Left lung (tissue), 4 donors: ENCODE measurements at regions not wholly inside any gene's neighbourhood (a gene's known extent, or its start where the extent isn't known, plus 50 kb on each side); places are given as distances from the start of the nearest gene placed in this dataset.

ENCODE experiments used
- ATAC-seq: fragments of 200-7000 bp; cut with Tn5 transposase; one replicate; pipeline ENCODE4 v1.9.1; 2020; ENCODE audit warnings: moderate library complexity
- DNase-seq, 4 donors: peaks; one replicate each; pipeline ENCODE4 v3.0.0-alpha.2; 2013 to 2020
- H3K27ac ChIP-seq, 2 donors: fragments of 200-600 bp; sonication (generic) in 1 of 2; one replicate each; pipeline versions ENCODE4 v1.5.0 to v1.8.0; 2020 to 2021
- H3K27me3 ChIP-seq, 2 donors: fragments of 200-600 bp; sonication (generic) in 1 of 2; one replicate each; pipeline versions ENCODE4 v1.5.0 to v1.8.0; 2020 to 2021
- H3K36me3 ChIP-seq, 2 donors: fragments of 200-600 bp; sonication (generic) in 1 of 2; one replicate each; pipeline versions ENCODE4 v1.5.0 to v1.8.0; 2020 to 2021
- H3K4me1 ChIP-seq, 2 donors: fragments of 200-600 bp; one replicate each; pipeline ENCODE4 v1.8.0; 2021
- H3K4me3 ChIP-seq, 2 donors: fragments of 200-600 bp; sonication (generic) in 1 of 2; one replicate each; pipeline versions ENCODE4 v1.5.0 to v1.8.0; 2020 to 2021; ENCODE audit warnings: mild to moderate bottlenecking in 1 of 2
- H3K9me3 ChIP-seq, 2 donors: fragments of 200-600 bp; sonication (generic) in 1 of 2; one replicate each; pipeline versions ENCODE4 v1.5.0 to v1.8.0; 2020 to 2021
- CTCF ChIP-seq, 2 donors: fragments of 200-600 bp; sonication (generic) in 1 of 2; IDR thresholded peaks; one replicate each; pipeline versions ENCODE4 v1.5.0 to v1.8.0; 2021; ENCODE audit warnings: antibody characterized with exemption in 2 of 2
- intact Hi-C, 2 donors: fragments of 100-400 bp; cut with DNase I; formaldehyde crosslinking; loops; one replicate each; pipeline versions ENCODE4 v1.11.2 to v1.14.2; 2022
- donor health status: DM: no; HTN: yes; CAD: no.
- donor health status: DM: no; HTN: no; CAD: no.

DNA sequence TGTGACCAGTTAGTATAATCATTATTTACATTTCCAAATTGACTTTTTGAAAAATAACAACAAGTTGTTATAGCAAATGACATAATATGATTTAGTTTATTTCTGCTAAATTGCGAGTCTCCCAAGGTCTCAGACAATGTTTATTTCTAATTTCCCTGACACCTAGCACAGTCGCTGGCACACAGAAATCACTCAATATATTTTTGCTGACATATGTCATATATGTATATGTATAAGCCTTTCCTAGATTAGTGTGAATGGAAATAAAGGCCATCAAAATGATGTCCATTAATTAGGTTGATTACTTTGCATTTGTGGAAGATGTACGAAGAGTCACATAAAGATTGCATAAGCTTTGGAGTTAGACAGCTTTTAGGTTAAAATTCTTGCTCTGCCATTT, 136.7 kb upstream of the CDH2 start:
- ATAC-seq = no peak

GRCh38 chr18:28288784-28289183, 111.9 kb upstream of the CDH2 start:
- intact Hi-C loops = no loop called here
- Histone ChIP-seq H3K9me3 (no peaks in the 10 kb centered on the region), H3K4me3 (no peak overlapping the region), H3K27me3 (no peaks in the 10 kb centered on the region), H3K27ac (no peak overlapping the region), H3K36me3 (no peaks in the 10 kb centered on the region), H3K4me1 (no peaks in the 10 kb centered on the region)
- no peak for ATAC-seq
- DNase-seq = no peak
- no peak for TF ChIP-seq CTCF (IDR thresholded peaks at IDR 0.05)

More for the DNA sequence above, 136.7 kb upstream of the CDH2 start:
- Histone ChIP-seq H3K4me3 (no peak overlapping the region), H3K27me3 (no peaks in the 10 kb centered on the region), H3K36me3 (no peaks in the 10 kb centered on the region), H3K27ac (no peak overlapping the region), H3K9me3 (no peaks in the 10 kb centered on the region), H3K4me1 (no peaks in the 10 kb centered on the region)
- no peak for DNase-seq
- intact Hi-C loops = no loop called here
- no peak for TF ChIP-seq CTCF (IDR thresholded peaks at IDR 0.05)

- no peak overlapping the region for H3K4me3 ChIP-seq
- ATAC-seq (no peak), DNase-seq (no peak)
- H3K4me1 ChIP-seq = no peaks in the 10 kb centered on the region
- H3K27ac ChIP-seq = no peak overlapping the region
- peaks cover 0 to under 1% of the 10 kb centered on the region in 2 donors for H3K9me3 ChIP-seq
- H3K27me3 ChIP-seq = no peaks in the 10 kb centered on the region
- no peaks in the 10 kb centered on the region for H3K36me3 ChIP-seq
- intact Hi-C loops = no loop called here
- TF ChIP-seq CTCF (IDR thresholded peaks at IDR 0.05) = no peak
These were observed 110.2 kb upstream of the CDH2 start for GRCh38 chr18:28287146-28287545.

DNA sequence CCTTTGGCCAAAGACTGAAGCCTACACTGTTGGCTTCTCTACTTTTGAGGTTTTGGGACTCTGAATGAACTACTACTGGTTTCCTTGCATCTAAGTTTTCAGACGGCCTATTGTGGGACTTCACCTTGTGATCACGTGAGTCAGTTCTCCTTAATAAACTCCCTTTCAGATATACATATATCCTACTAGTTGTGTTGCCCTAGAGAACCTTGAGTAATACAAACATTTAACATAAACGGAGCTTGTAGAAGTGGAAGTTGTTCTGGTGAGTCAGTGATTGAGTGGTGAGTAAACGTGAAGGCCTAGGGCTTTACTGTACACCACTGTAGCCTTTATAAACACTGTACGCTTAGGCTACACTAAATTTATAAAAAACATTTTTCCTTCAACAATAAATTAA, 107.2 kb upstream of the CDH2 start:
- H3K27ac ChIP-seq = no peak overlapping the region
- TF ChIP-seq CTCF (IDR thresholded peaks at IDR 0.05) = no peak
- DNase-seq = no peak
- intact Hi-C loops = no loop called here
- H3K36me3 ChIP-seq = no peaks in the 10 kb centered on the region
- H3K4me3 ChIP-seq = no peak overlapping the region
- no peak for ATAC-seq
- H3K27me3 ChIP-seq = no peaks in the 10 kb centered on the region
- no peaks in the 10 kb centered on the region for H3K4me1 ChIP-seq
- peaks cover 0 to 6% of the 10 kb centered on the region in 2 donors for H3K9me3 ChIP-seq

GRCh38 chr18:28281400-28281799, 104.5 kb upstream of the CDH2 start:
- peaks cover 0 to 6% of the 10 kb centered on the region in 2 donors for H3K9me3 ChIP-seq
- no peak overlapping the region for H3K4me3 ChIP-seq
- ATAC-seq (no peak), DNase-seq (no peak)
- no peak overlapping the region for H3K27ac ChIP-seq
- no peak for TF ChIP-seq CTCF (IDR thresholded peaks at IDR 0.05)
- no peaks in the 10 kb centered on the region for H3K4me1 ChIP-seq
- intact Hi-C loops = no loop called here
- no peaks in the 10 kb centered on the region for H3K36me3 ChIP-seq
- H3K27me3 ChIP-seq = no peaks in the 10 kb centered on the region
